Fibroblast of lung (primary cell): ENCODE measurements at regions not wholly inside any gene's neighbourhood (a gene's known extent, or its start where the extent isn't known, plus 50 kb on each side); places are given as distances from the start of the nearest gene placed in this dataset.

Experiments
- CTCF ChIP-seq, 2 donors: IDR thresholded peaks in 1 of 2; conservative IDR thresholded peaks in 1 of 2; 1 replicate in 1 of 2; 2 replicates in 1 of 2; pipeline ENCODE4 v1.5.1; 2011 to 2012; ENCODE audit warnings: low read length in 2 of 2, control low read depth in 1 of 2, inconsistent platforms in 1 of 2, low read depth in 1 of 2, mild to moderate bottlenecking in 1 of 2
- EZH2 ChIP-seq: IDR thresholded peaks from 2 replicates; pipeline ENCODE4 v1.5.1; 2012; ENCODE audit warnings: low read length, control low read depth, mild to moderate bottlenecking; ENCODE audit errors: missing control alignments

- TF ChIP-seq CTCF (conservative IDR thresholded peaks at IDR 0.05 in 1 of 2, IDR thresholded peaks at IDR 0.05 in 1 of 2; ENCODE audit: low read depth in 1 of 2, low read length in 2 of 2): no peak
- no peak for TF ChIP-seq EZH2
Measured at GRCh38 chr5:145010834-145011233, 824.3 kb downstream of the PRELID2 start.
